Dedifferentiated amniotic fluid mesenchymal stem cell (primary cell): ENCODE measurements at regions not wholly inside any gene's neighbourhood (a gene's known extent, or its start where the extent isn't known, plus 50 kb on each side); places are given as distances from the start of the nearest gene placed in this dataset.

Experiments
- DNase-seq: peaks from one replicate; pipeline ENCODE4 v3.0.0-alpha.2; 2016; ENCODE audit errors: extremely low spot score

DNA sequence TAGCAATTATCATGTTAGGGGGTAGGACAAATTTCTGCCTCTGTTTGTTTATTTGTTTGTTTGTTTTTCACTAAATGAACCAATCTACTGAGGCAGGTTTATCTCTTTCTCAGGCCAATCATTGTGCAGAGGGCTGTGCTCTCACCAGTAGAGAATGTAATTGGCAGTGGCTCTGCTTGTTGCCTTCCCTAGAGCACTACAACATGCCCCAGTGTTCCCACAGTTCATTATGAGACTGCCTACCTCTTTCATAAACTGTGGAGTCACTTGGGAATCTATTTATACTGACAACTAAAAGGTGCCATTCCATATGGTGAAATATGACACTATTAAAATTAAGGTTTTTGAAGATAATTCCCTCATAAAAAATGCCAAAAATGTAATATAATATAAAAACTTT lies 196.3 kb upstream of the ALCAM start:
- no peak for DNase-seq

DNA sequence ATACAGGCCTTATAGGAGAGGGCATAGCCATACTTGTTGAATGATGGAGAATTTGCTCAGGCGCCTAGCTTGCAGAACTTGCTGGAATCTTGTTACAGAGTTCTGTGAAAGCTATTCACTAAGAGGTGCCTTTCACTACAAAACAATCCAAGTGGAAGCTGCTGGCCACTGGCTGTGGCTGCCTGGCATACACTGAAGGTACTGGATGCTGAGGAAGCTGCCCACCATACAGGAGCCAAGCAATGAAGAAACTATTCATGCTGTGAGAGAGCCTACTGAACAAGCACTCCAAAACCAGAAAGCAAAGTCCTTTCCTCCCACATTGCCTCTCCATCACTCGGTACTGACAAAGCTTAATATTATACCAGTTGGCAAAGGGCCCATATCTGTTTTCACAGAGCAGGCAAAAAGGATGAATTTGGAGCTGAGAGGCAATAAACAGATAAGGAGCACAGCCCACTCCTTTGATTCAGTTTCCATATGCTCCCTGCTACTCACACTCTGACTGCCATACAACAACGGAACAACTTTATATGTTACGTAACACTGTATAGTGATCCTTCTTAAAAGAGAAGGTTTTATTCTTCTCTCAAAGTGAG lies 192.6 kb upstream of the ALCAM start:
- DNase-seq: no peak

DNA sequence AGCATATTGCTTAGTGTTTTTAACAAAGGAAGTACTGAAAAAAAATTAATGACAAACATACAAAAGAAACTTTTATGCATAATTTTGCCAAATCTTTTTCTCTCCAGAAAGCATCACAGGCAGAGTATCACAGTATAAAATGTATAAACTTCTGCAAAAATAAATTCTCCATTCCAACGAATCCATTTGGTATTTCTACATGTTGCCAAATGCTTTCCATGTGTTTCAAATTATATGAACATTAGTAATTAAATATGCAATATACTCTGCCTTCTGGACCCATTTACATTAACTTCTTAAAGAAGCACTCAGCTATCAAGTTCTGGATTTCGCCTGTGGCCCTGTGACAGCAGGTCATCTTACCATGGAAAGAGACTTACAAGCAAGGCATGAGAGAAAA lies 189.1 kb upstream of the ALCAM start:
- peak; percentile 46 for DNase-seq

DNA sequence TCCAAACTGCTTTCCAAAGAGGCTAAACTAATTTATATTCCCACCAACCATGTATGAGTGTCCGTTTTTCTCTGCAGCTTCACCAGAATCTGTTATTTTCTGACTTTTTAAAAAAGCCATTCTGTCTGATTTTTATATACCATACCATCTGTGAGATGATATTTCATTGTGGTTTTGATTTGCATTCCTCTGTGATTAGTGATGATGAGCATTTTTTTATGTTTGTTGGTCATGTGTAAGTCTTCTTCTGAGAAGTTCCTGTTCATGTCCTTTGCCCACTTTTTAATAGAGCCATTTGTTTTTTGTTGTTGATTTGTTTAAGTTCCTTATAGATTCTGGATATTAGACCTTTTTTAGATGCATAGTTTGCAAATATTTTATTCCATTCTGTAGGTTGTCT lies 179.4 kb upstream of the ALCAM start:
- DNase-seq: no peak

DNA sequence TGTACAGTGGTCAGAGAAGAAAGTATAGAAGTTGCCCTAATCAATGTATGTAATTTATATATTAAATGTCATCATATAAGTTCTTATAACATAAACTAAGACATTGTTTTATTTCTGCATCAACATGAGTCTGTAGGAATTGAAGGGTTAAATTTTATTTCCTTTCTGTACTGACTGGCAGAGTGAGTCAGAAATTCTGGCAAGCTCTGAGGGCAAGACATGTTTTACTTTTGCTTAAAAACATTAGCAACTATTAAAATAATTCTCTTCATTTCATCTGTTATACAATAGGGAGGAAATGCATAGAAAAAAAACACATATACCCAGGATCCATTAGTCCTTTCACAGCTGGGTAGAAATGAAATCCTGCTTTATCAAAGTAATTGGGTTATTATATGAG lies 171.4 kb upstream of the ALCAM start:
- peak; percentile 59 for DNase-seq

DNA sequence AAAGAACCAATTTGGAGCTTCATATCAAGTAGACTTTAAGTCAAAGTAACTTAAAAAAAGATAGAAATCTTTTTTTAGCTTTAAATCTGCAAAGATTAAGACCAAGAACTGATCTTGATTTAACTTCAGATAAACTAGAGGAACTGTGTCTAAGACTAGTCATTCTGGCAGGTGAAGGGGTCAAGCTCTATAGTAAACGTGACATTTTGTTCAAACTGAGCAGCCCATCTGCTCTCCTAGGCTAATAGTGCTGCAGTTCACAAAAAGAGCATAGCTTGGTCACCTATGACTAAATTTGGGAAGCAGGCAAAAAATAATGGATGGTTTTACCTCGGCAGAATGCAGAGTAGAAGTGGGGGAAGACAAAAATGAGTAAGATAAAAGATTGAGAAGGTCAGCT lies 168.8 kb upstream of the ALCAM start:
- no peak for DNase-seq

DNA sequence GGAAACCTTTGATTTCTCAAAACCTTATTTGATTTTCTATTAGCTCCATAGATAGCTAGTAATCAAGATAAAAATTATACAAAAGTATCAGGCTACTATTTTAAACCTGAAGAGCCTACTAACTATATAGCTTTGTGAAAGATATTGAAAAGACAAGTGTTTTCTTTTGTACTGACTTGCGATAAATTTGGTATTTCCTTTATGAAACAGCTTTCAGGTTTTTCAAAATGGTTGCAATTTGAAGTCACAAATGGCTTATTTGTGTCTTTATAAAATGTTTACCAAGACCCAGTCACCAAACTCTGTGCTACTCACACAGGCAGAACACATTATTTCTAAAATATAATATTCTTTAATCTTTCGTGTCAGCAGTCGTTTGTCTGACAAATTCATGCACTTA lies 167.5 kb upstream of the ALCAM start:
- no peak for DNase-seq

DNA sequence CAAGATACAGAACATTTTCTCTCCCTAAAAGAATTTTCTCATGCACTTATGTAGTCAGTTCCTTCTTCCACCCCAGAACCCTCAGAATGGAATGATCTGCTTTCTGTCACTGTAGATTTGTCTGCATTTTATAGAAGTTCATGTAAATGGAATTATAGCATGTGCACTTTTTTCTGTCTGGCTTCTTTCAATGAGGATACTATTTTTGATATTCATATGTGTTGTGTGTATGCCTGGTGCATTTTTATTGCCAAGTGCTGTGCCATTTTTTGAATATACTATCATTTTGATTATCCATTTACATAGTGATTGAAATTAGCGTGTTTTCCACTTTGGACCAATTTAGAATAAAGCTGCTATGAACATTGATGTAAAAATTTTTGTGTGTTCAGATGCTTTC lies 156.6 kb upstream of the ALCAM start:
- DNase-seq: no peak

DNA sequence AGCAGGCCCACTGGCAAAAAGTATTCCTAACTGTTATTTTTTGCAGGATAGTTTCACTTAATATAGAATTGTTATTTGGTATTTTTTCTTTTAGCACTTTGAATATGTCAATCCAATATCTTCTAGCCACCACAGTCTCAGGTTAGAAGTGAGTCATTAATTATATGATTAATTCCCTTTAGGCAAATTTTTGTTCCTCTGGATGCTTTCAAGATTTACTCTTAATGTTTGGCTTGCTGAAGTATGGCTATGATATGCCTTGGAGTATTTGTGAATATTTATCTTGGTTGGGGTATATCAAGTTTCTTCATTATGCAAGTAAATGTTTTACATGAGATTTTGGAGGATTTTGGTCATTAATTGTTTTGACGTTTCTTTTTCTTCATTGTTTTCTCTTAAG lies 152.1 kb upstream of the ALCAM start:
- DNase-seq: no peak

DNA sequence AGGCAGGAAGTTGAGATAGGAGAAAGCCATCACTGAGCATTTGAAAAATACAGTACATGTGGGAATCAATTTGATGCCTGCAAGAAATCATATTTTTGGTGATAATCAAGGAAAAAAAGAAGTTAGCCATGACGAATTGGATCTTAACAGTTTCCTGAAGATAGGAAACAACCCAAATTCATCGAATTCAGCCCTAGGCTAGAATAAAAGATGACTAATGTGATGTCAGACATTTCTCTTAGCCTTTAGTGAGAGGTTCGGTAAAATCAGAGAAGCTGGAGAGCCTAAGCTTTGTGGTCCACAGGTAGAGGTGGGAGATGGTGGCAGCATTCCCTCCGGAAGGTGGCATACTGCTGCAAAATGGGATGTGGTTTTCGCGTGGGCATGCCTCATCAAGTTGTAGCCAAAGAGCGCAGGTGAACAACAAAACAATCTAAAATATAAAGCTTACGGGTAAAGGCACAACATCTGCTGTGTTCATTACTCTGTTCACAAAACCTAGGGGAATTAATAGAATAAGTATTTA lies 144.1 kb upstream of the ALCAM start:
- DNase-seq: no peak

DNA sequence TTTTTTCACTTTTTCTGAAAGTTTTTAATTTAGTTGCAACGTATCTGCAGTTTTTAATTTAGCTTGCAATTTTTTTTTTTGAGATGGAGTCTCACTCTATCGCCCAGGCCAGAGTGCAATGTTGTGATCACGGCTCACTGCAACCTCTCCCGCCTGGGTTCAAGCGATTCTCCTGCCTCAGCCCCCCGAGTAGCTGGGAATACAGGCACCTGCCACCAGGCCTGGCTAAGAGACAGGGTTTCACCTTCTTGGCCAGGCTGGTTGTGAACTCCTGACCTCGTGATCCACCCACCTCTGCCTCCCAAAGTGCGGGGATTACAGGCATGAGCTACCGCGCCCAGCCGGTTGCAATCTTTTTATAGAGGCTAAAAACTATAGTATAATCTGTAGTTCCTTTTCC lies 142.9 kb upstream of the ALCAM start:
- DNase-seq: no peak

DNA sequence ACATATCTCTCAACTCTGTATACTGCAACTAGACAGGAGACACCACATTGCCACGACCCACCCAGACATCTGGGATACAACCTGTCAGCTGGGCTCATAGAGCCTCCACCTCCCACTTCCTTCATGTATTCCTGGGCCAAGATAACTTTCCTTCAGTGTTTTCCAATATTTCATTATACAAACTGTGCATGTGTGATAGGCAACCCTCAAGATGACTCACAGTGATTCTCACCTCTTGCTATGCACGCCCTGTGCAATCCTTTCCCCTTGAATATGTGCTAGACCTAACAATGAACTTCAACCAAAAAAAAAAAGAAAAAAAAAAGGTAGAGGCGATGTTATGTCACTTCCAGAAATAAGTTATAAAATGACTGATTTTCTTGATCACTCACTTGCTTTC lies 138.0 kb upstream of the ALCAM start:
- DNase-seq: no peak

DNA sequence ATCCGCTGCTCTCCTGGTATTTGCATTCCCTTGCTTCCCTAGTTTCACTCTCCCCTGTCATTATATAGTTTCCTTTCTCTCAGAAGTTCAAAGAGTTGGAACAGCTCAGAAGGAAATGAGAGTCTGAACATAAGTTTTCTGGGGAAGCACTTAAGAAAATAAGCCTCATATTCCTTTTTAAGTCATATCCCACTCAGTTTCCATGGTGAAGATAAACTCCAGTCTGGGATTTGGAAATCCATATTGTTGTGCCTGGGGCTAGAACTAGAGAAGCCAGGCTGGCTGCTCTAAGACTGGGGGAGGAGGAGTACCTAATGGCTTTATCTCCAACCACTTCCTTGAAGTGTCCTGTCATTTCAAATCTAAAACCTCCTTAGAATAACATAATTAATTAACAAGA lies 134.2 kb upstream of the ALCAM start:
- peak; percentile 29 for DNase-seq

DNA sequence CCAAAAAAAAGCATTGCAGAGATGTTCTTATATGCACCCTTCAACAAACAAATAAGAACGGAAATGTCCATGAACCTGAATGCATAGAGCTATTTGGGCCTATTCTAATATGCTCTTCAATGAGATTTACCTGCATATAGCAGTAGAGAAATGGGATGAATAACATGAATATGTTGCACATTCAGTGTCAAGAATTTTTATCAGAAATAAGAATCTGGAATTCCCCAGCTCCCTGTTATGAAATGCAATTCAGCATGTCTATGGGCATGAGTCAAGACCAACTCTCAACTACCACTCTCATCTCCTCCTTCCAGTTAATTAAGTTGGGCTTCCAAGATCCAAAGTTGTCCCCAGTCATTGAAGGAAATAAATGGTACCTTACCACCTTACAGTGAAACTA lies 133.7 kb upstream of the ALCAM start:
- DNase-seq: no peak

DNA sequence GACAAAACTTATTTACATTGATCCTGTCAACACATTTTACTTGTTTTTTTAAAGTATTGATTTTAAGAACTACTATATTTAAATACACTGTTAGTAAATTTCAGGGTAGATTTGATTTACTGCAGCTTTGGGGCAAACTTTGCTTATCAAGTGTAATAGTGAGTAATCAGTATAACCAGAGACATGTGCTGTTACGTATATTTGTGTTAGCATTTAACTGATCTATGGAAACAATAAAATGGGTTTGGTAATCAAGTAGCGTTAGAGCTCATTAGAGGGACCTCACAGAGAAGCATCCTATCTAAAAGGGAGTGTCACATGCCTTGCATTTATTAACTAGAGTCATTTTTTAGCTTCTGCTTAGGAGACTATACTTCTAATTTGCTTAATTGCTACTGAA lies 131.5 kb upstream of the ALCAM start:
- no peak for DNase-seq

DNA sequence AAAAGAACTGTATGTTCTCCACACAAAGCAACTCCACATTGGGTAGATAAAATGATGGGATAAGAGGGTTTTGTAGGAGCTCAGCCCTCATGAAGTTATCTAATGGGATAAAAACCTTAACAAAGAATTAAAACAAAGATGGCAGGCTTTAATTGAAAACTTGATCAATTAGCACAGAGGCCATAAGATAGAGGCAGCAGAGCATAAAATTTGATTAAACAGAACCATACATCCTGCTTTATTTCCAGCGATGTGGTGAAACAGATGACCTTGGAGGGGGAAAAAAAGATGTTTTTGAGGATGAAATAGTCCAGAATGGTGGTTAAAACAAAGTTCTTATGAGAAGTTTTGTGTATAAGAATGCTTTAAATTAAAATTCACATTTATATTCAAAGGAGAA lies 130.9 kb upstream of the ALCAM start:
- DNase-seq: no peak

DNA sequence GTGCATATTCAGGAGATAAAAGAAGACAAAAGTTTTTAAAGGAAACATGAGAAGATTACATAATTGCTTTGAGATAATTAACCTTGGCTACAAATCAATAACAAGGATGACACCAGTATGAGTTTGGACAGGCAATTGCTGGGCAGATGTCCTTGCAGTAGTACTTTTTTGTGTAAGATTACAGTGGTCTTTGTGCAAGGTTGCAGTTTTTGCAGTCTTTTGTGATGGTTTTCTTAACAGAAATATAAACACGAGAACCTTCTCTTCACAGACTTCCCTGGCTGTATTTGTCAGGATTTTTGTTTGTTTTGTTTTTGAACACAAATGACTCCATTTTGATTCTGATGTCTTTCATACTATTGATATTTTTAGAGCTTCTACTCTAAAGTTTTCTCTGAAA lies 128.3 kb upstream of the ALCAM start:
- DNase-seq: no peak

DNA sequence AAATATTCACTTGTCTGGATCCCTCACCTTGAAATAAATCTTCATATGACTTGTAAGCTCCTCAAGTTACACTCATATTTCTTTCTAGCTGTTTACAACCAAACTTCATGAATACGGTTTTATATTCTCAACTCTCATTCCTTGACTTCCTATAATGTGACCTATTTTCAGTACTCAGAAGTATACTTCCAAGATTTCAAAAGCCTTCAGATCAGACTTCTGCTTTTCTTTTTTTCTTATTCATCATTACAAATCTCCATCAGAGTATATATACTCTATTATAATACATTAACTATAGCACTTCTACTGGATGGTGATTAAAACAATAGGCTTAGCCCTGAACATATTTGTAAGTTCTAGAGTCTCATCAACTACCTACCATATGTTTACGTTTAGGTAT lies 123.6 kb upstream of the ALCAM start:
- no peak for DNase-seq

DNA sequence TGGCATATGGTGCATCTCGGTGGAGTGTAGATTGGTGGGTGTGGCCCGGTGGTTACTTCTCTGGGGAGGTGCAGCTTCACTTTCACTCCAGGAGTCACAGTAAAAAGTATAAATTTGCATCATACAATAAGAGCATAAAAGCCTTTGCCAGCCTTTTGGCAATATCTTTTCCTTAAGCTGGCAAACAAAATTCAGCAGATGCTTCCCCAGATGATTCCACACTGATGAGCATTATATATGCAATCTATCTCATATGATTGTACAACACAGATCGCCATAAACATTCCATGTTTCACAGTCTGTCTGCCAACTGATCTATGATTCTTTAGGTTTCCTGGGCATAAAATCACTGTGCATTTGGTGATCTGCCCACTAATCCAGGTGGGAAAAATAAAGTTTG lies 120.2 kb upstream of the ALCAM start:
- DNase-seq: no peak

DNA sequence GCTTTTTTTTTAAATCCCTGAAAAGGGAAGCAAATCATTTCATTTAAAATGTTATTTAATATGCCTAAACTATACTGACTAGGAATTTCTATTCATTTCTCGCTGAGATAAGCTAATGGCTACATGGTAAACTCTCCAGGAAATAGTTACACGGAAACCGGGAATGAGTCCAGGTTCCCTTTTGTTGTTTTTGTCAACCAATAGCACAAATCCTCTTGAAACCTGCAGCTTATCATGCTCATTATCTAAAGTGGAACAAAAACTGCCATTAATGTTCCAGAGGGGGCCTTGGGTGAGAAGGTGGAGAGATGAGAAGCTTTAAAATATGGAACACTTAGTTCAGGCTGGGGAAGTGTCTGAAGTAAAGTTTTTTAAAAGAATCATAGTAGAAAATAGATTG lies 113.5 kb upstream of the ALCAM start:
- no peak for DNase-seq

DNA sequence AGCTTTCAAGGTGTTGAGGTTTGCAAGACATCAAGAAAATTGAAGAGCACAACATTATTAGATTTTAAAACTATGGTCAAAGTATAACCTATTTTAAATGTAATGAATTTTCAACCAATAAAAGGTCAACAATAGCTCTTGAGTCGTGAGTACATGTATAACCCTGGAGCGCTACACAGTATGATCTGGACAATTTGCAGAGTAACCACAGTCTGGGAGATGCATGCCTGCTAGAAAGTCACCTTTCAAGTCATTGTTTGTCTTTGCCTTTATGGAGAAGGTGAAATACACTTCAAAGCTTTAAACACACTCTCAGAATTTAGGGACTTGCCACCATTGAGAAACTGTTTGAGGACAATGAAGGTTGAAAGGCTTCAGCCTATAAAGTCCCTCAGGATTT lies 112.6 kb upstream of the ALCAM start:
- DNase-seq: no peak

DNA sequence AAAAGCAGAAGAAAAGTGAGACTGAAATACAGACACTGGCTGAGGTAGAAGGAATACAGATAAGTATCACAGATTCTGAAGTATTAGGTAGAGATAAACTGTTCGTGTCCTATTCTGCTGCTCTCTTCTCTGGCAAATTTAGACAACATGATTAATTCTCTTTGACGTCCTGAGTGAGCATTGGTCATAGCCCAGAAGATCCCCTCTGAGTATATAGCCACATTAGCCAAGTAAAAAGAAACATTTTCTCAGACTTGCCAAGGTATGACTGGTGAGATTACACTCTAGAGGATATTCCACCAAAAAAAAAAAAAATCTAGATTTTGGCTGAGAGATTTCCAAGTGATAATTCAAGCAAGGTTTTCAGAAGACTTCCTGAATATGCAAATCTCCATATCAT lies 111.4 kb upstream of the ALCAM start:
- no peak for DNase-seq

DNA sequence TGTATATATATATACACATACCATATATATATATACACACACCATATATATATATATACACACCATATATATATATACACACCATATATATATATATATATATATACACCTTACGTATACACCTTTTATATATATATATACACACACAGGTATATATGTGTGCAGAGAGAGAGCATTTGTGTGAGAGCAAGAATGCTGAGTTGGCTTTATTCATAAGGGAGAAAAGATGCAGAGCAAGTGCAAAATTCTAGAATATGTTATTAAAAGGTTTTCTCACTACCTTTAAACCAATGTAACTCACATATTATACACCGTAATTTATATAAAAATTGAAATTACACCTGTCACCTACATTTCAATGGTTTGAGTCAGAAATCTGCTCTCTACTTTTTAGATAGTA lies 107.2 kb upstream of the ALCAM start:
- DNase-seq: no peak

DNA sequence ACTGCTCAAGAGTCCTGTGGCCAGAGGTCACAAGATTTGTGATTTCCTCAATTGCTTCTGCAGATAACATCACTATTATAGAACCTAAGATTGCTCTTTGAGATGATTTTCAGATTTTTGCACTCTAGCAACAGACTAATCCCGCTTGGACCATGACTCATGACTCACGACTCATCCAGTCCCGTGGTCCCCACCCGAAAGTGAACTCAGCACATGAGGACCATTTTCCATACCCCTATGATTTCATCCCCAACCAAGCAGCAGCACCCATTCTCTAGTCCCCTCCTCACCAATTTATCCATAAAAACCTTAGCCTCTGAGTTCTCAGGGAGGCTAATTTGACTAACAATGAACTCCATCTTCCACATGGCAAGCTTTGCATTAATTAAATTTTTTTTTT lies 106.3 kb upstream of the ALCAM start:
- DNase-seq: no peak

DNA sequence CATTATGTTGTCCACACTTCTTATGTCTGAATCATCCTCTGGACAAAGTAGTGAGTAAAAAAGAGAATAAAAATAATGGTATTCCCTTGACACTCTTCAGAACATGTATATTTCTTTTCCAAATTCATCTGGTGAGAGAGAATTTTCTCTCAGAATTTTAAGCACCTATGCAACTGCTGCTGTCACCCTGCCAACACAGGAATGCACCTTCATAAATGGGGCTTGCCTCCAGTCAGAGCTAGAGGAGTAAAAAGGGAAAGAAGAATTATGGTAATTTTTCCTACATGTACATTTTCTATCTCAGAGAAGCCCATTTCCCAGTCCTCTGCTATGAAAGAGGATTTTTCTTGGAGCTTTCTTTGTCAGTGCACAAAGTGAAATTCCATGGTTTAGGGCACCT lies 92.2 kb upstream of the ALCAM start:
- no peak for DNase-seq
